Neural cell (in vitro differentiated cells): ENCODE measurements at regions not wholly inside any gene's neighbourhood (a gene's known extent, or its start where the extent isn't known, plus 50 kb on each side); places are given as distances from the start of the nearest gene placed in this dataset.

Experiments used
- H2AFZ ChIP-seq: fragments of 200-600, 300-800 bp; sonication (generic), shearing (Covaris generic); 2 replicates; pipeline ENCODE4 v1.6.0; 2014; ENCODE audit warnings: low read depth, mild to moderate bottlenecking, antibody characterized with exemption, low read length, moderate library complexity
- H3F3A ChIP-seq: fragments of 200-600 bp; shearing (Covaris generic); 2 replicates; pipeline ENCODE4 v1.6.1; 2016; ENCODE audit warnings: mild to moderate bottlenecking, moderate library complexity, mixed read lengths, antibody characterized with exemption, low read length; ENCODE audit not compliant: insufficient read depth, poor library complexity, severe bottlenecking
- H3K27ac ChIP-seq: fragments of 200-600, 300-800 bp; sonication (generic), shearing (Covaris generic); 2 replicates; pipeline ENCODE4 v1.5.1; 2014; ENCODE audit warnings: mild to moderate bottlenecking, low read length, moderate library complexity
- H3K27me3 ChIP-seq: fragments of 300-800, 200-600 bp; sonication (generic), shearing (Covaris generic); 2 replicates; pipeline ENCODE4 v1.6.0; 2014; ENCODE audit warnings: mild to moderate bottlenecking, low read depth, low read length, moderate library complexity; ENCODE audit not compliant: insufficient read depth
- H3K36me3 ChIP-seq: fragments of 300-800, 200-600 bp; sonication (generic), shearing (Covaris generic); 2 replicates; pipeline ENCODE4 v1.5.1; 2014; ENCODE audit warnings: mild to moderate bottlenecking, antibody characterized with exemption, low read length, moderate library complexity; ENCODE audit not compliant: insufficient read depth
- H3K4me2 ChIP-seq: fragments of 300-800, 200-600 bp; sonication (generic), shearing (Covaris generic); 2 replicates; pipeline ENCODE4 v1.6.0; 2014; ENCODE audit warnings: mild to moderate bottlenecking, low read length
- H3K4me3 ChIP-seq: fragments of 300-800, 200-600 bp; sonication (generic), shearing (Covaris generic); 2 replicates; pipeline ENCODE4 v1.5.1; 2014; ENCODE audit warnings: mild to moderate bottlenecking, low read length, moderate library complexity
- H3K79me2 ChIP-seq: fragments of 200-600 bp; shearing (Covaris generic); replicated peaks from 2 replicates; pipeline ENCODE4 v1.6.0; 2014; ENCODE audit warnings: mild to moderate bottlenecking, low read length, moderate library complexity; ENCODE audit not compliant: insufficient read depth
- H3K9ac ChIP-seq: fragments of 300-800, 200-600 bp; sonication (generic), shearing (Covaris generic); 2 replicates; pipeline ENCODE4 v1.6.1; 2016; ENCODE audit warnings: mild to moderate bottlenecking, low read length, mixed read lengths
- H3K9me2 ChIP-seq: fragments of 200-600 bp; shearing (Covaris generic); 2 replicates; pipeline ENCODE4 v1.6.1; 2016; ENCODE audit warnings: mild to moderate bottlenecking, low read length, mixed read lengths; ENCODE audit not compliant: insufficient read depth
- H3K9me3 ChIP-seq: fragments of 200-600, 300-800 bp; sonication (generic), shearing (Covaris generic); 2 replicates; pipeline ENCODE4 v1.6.1; 2016; ENCODE audit warnings: mild to moderate bottlenecking, mixed run types, low read length, moderate library complexity, mixed read lengths
- H4K20me1 ChIP-seq: fragments of 200-600 bp; shearing (Covaris generic); 2 replicates; pipeline ENCODE4 v1.6.1; 2016; ENCODE audit warnings: mild to moderate bottlenecking, mixed run types; ENCODE audit not compliant: insufficient read depth
- CTCF ChIP-seq: fragments of 450-650 bp; IDR thresholded peaks from 2 replicates; pipeline ENCODE4 v1.5.1; 2014; ENCODE audit warnings: antibody characterized with exemption, mild to moderate bottlenecking, moderate library complexity; ENCODE audit not compliant: poor library complexity, severe bottlenecking
- EP300 ChIP-seq: fragments of 450-650 bp; conservative IDR thresholded peaks from 2 replicates; pipeline ENCODE4 v1.6.1; 2014; ENCODE audit warnings: antibody characterized with exemption, mild to moderate bottlenecking, moderate library complexity; ENCODE audit not compliant: poor library complexity, severe bottlenecking
- EZH2 ChIP-seq: fragments of 200-600, 300-800 bp; shearing (Covaris generic), sonication (generic); IDR thresholded peaks from 2 replicates; pipeline ENCODE4 v1.6.1; 2014; ENCODE audit warnings: antibody characterized with exemption, low read length, borderline replicate concordance, mild to moderate bottlenecking; ENCODE audit not compliant: insufficient read depth, poor library complexity, severe bottlenecking
- MXI1 ChIP-seq: fragments of 450-650 bp; conservative IDR thresholded peaks from 2 replicates; pipeline ENCODE4 v1.6.1; 2014; ENCODE audit warnings: antibody characterized with exemption, mild to moderate bottlenecking; ENCODE audit not compliant: poor library complexity, severe bottlenecking
- POLR2AphosphoS5 ChIP-seq: IDR thresholded peaks from 2 replicates; pipeline ENCODE4 v1.6.1; 2012
- RAD21 ChIP-seq: fragments of 450-650 bp; conservative IDR thresholded peaks from 2 replicates; pipeline ENCODE4 v1.6.1; 2014; ENCODE audit warnings: antibody characterized with exemption, mild to moderate bottlenecking, moderate library complexity
- REST ChIP-seq: IDR thresholded peaks from 2 replicates; pipeline ENCODE4 v1.6.1; 2012; ENCODE audit warnings: borderline replicate concordance
- SMC3 ChIP-seq: fragments of 450-650 bp; conservative IDR thresholded peaks from 2 replicates; pipeline ENCODE4 v1.6.1; 2014; ENCODE audit warnings: antibody characterized with exemption, mild to moderate bottlenecking, moderate library complexity; ENCODE audit not compliant: poor library complexity
- TAF1 ChIP-seq: IDR thresholded peaks from 2 replicates; pipeline ENCODE4 v1.6.1; 2012; ENCODE audit warnings: low read depth

GRCh38 chr15:98596131-98596530 is 52.2 kb upstream of the IGF1R start:
- no peak overlapping the region for H3K4me2 ChIP-seq
- H3K79me2 ChIP-seq = no peaks in the 10 kb centered on the region
- H3K27ac ChIP-seq = no peak overlapping the region
- TF ChIP-seq REST = no peak
- TF ChIP-seq SMC3 = no peak
- no peak for TF ChIP-seq RAD21
- no peak for TF ChIP-seq TAF1
- no peak for TF ChIP-seq EZH2
- no peak for TF ChIP-seq MXI1
- TF ChIP-seq CTCF = no peak
- TF ChIP-seq POLR2AphosphoS5 = no peak
- no peak for TF ChIP-seq EP300
- H3K9me3 ChIP-seq = no peaks in the 10 kb centered on the region
- no peak overlapping the region for H3K4me3 ChIP-seq
- no peak overlapping the region for H2AFZ ChIP-seq
- no peaks in the 10 kb centered on the region for H3K36me3 ChIP-seq
- H3K9ac ChIP-seq = no peak overlapping the region
- H3K27me3 ChIP-seq = no peaks in the 10 kb centered on the region
- no peaks in the 10 kb centered on the region for H3F3A ChIP-seq
- H4K20me1 ChIP-seq = no peaks in the 10 kb centered on the region
- no peaks in the 10 kb centered on the region for H3K9me2 ChIP-seq

- Histone ChIP-seq H2AFZ (no peak overlapping the region), H3K79me2 (no peaks in the 10 kb centered on the region), H3K9me3 (no peaks in the 10 kb centered on the region)
Observed at GRCh38 chr15:98596885-98597392, 51.4 kb upstream of the IGF1R start.

GRCh38 chr15:98597666-98598065 is 50.7 kb upstream of the IGF1R start:
- Histone ChIP-seq H4K20me1 (no peaks in the 10 kb centered on the region), H2AFZ (no peak overlapping the region), H3F3A (no peaks in the 10 kb centered on the region), H3K9me2 (no peaks in the 10 kb centered on the region), H3K4me3 (no peak overlapping the region), H3K79me2 (no peaks in the 10 kb centered on the region), H3K4me2 (no peak overlapping the region), H3K27ac (no peak overlapping the region), H3K9me3 (no peaks in the 10 kb centered on the region), H3K36me3 (no peaks in the 10 kb centered on the region), H3K9ac (no peak overlapping the region), H3K27me3 (no peaks in the 10 kb centered on the region)
- no peak for TF ChIP-seq EZH2
- no peak for TF ChIP-seq RAD21
- TF ChIP-seq REST = no peak
- TF ChIP-seq TAF1 = no peak
- no peak for TF ChIP-seq MXI1
- TF ChIP-seq CTCF = no peak
- no peak for TF ChIP-seq POLR2AphosphoS5
- no peak for TF ChIP-seq SMC3
- TF ChIP-seq EP300 = no peak

More at GRCh38 chr15:98596885-98597392, 51.4 kb upstream of the IGF1R start:
- no peaks in the 10 kb centered on the region for H3K9me2 ChIP-seq
- H3K9ac ChIP-seq = no peak overlapping the region
- no peak for TF ChIP-seq RAD21
- TF ChIP-seq TAF1 = no peak
- TF ChIP-seq EP300 = no peak
- H3K27me3 ChIP-seq = no peaks in the 10 kb centered on the region
- H3K27ac ChIP-seq = no peak overlapping the region
- H3K4me3 ChIP-seq = no peak overlapping the region
- no peaks in the 10 kb centered on the region for H4K20me1 ChIP-seq
- H3K36me3 ChIP-seq = no peaks in the 10 kb centered on the region
- no peaks in the 10 kb centered on the region for H3F3A ChIP-seq
- no peak overlapping the region for H3K4me2 ChIP-seq
